ENCODE measurements at regions not wholly inside any gene's neighbourhood (a gene's known extent, or its start where the extent isn't known, plus 50 kb on each side); places are given as distances from the start of the nearest gene placed in this dataset.
A peak's percentile ranks its signal among the peaks of the same experiment; 100 is the strongest.

- H3K9me3 Mint-ChIP-seq, result no peaks in the 10 kb centered on the region
- ATAC-seq, result no peak
- DNase-seq, result no peak
- H3K27me3 Mint-ChIP-seq, result no peaks in the 10 kb centered on the region
- no peak overlapping the region for H3K4me3 Mint-ChIP-seq
- H3K4me1 Mint-ChIP-seq, result no peaks in the 10 kb centered on the region
- no peak overlapping the region for H3K27ac Mint-ChIP-seq
Observed at GRCh38 chr3:67898916-67899315, 244.5 kb upstream of the SUCLG2 start.

GRCh38 chr3:67897351-67898336 lies 243.2 kb upstream of the SUCLG2 start:
- Mint-ChIP-seq H3K4me1 (no peaks in the 10 kb centered on the region), H3K27ac (peak overlapping the region in 1 of 2 donors; percentile 38), H3K4me3 (no peak overlapping the region), H3K9me3 (no peaks in the 10 kb centered on the region), H3K27me3 (no peaks in the 10 kb centered on the region)
- DNase-seq, result no peak
- ATAC-seq, result no peak

- no peak overlapping the region for H3K27ac Mint-ChIP-seq
- no peak for ATAC-seq
- no peaks in the 10 kb centered on the region for H3K4me1 Mint-ChIP-seq
- peaks cover 0 to 6% of the 10 kb centered on the region in 2 donors for H3K9me3 Mint-ChIP-seq
- no peak for DNase-seq
- H3K4me3 Mint-ChIP-seq, result no peak overlapping the region
- H3K27me3 Mint-ChIP-seq, result no peaks in the 10 kb centered on the region
Observed at GRCh38 chr3:67896130-67896529, 241.7 kb upstream of the SUCLG2 start.

- DNase-seq (no peak), ATAC-seq (no peak)
- no peak overlapping the region for H3K27ac Mint-ChIP-seq
- no peaks in the 10 kb centered on the region for H3K4me1 Mint-ChIP-seq
- H3K9me3 Mint-ChIP-seq, result peaks cover 10 to 17% of the 10 kb centered on the region in 2 donors
- H3K4me3 Mint-ChIP-seq, result no peak overlapping the region
- no peaks in the 10 kb centered on the region for H3K27me3 Mint-ChIP-seq
Observed at GRCh38 chr3:67894510-67894909, 240.1 kb upstream of the SUCLG2 start.

GRCh38 chr3:67884345-67884744 lies 229.9 kb upstream of the SUCLG2 start:
- Mint-ChIP-seq H3K4me1 (no peaks in the 10 kb centered on the region), H3K27me3 (no peaks in the 10 kb centered on the region), H3K27ac (no peak overlapping the region), H3K4me3 (no peak overlapping the region), H3K9me3 (peaks cover 3 to 8% of the 10 kb centered on the region in 2 donors)
- DNase-seq (no peak), ATAC-seq (no peak)

- Mint-ChIP-seq H3K27me3 (no peaks in the 10 kb centered on the region), H3K4me1 (no peaks in the 10 kb centered on the region), H3K9me3 (peaks cover 3 to 8% of the 10 kb centered on the region in 2 donors), H3K27ac (no peak overlapping the region), H3K4me3 (no peak overlapping the region)
- DNase-seq (no peak), ATAC-seq (no peak)
Observed at GRCh38 chr3:67883766-67884165, 229.4 kb upstream of the SUCLG2 start.

- DNase-seq, result no peak
- Mint-ChIP-seq H3K9me3 (peaks cover 3 to 6% of the 10 kb centered on the region in 2 donors), H3K4me3 (no peak overlapping the region), H3K27me3 (no peaks in the 10 kb centered on the region), H3K4me1 (no peaks in the 10 kb centered on the region), H3K27ac (no peak overlapping the region)
- no peak for ATAC-seq
Observed at GRCh38 chr3:67882981-67883380, 228.6 kb upstream of the SUCLG2 start.

GRCh38 chr3:67876261-67876660 lies 221.8 kb upstream of the SUCLG2 start:
- H3K4me1 Mint-ChIP-seq, result no peaks in the 10 kb centered on the region
- H3K4me3 Mint-ChIP-seq, result no peak overlapping the region
- ATAC-seq (no peak), DNase-seq (no peak)
- H3K27ac Mint-ChIP-seq, result no peak overlapping the region
- no peaks in the 10 kb centered on the region for H3K27me3 Mint-ChIP-seq
- no peaks in the 10 kb centered on the region for H3K9me3 Mint-ChIP-seq

GRCh38 chr3:67875858-67876257 lies 221.4 kb upstream of the SUCLG2 start:
- Mint-ChIP-seq H3K27ac (no peak overlapping the region), H3K4me1 (no peaks in the 10 kb centered on the region), H3K4me3 (no peak overlapping the region), H3K27me3 (no peaks in the 10 kb centered on the region), H3K9me3 (no peaks in the 10 kb centered on the region)
- ATAC-seq (no peak), DNase-seq (no peak)

- DNase-seq, result no peak
- no peak for ATAC-seq
- no peak overlapping the region for H3K4me3 Mint-ChIP-seq
- no peak overlapping the region for H3K27ac Mint-ChIP-seq
- H3K27me3 Mint-ChIP-seq, result no peaks in the 10 kb centered on the region
- H3K9me3 Mint-ChIP-seq, result no peaks in the 10 kb centered on the region
- no peaks in the 10 kb centered on the region for H3K4me1 Mint-ChIP-seq
Observed at GRCh38 chr3:67875338-67875737, 220.9 kb upstream of the SUCLG2 start.

GRCh38 chr3:67870477-67870876 lies 216.1 kb upstream of the SUCLG2 start:
- H3K9me3 Mint-ChIP-seq, result no peaks in the 10 kb centered on the region

GRCh38 chr3:67866571-67866970 lies 212.2 kb upstream of the SUCLG2 start:
- Mint-ChIP-seq H3K27me3 (no peaks in the 10 kb centered on the region), H3K9me3 (no peaks in the 10 kb centered on the region), H3K4me3 (no peak overlapping the region), H3K4me1 (no peaks in the 10 kb centered on the region), H3K27ac (no peak overlapping the region)
- DNase-seq (no peak), ATAC-seq (no peak)

More at GRCh38 chr3:67870477-67870876, 216.1 kb upstream of the SUCLG2 start:
- Mint-ChIP-seq H3K27me3 (no peaks in the 10 kb centered on the region), H3K27ac (no peak overlapping the region), H3K4me3 (no peak overlapping the region), H3K4me1 (no peaks in the 10 kb centered on the region)
- no peak for DNase-seq
- no peak for ATAC-seq

- DNase-seq, result no peak
- no peak overlapping the region for H3K27ac Mint-ChIP-seq
- no peak for ATAC-seq
- no peak overlapping the region for H3K4me3 Mint-ChIP-seq
- no peaks in the 10 kb centered on the region for H3K27me3 Mint-ChIP-seq
- no peaks in the 10 kb centered on the region for H3K4me1 Mint-ChIP-seq
- peaks cover 7 to 8% of the 10 kb centered on the region in 2 donors for H3K9me3 Mint-ChIP-seq
Observed at GRCh38 chr3:67864587-67865183, 210.3 kb upstream of the SUCLG2 start.

GRCh38 chr3:67863869-67864268 lies 209.5 kb upstream of the SUCLG2 start:
- ATAC-seq (no peak), DNase-seq (no peak)
- H3K9me3 Mint-ChIP-seq, result peaks cover 7 to 11% of the 10 kb centered on the region in 2 donors
- H3K4me1 Mint-ChIP-seq, result no peaks in the 10 kb centered on the region
- no peak overlapping the region for H3K27ac Mint-ChIP-seq
- no peak overlapping the region for H3K4me3 Mint-ChIP-seq
- H3K27me3 Mint-ChIP-seq, result no peaks in the 10 kb centered on the region

- ATAC-seq (no peak), DNase-seq (no peak)
- H3K9me3 Mint-ChIP-seq, result peaks cover 7 to 11% of the 10 kb centered on the region in 2 donors
- H3K27ac Mint-ChIP-seq, result no peak overlapping the region
- H3K27me3 Mint-ChIP-seq, result no peaks in the 10 kb centered on the region
- peaks cover 7% of the 10 kb centered on the region for H3K4me1 Mint-ChIP-seq
- H3K4me3 Mint-ChIP-seq, result no peak overlapping the region
Observed at GRCh38 chr3:67860429-67860828, 206.0 kb upstream of the SUCLG2 start.

GRCh38 chr3:67858492-67858891 lies 204.1 kb upstream of the SUCLG2 start:
- DNase-seq (no peak), ATAC-seq (no peak)
- Mint-ChIP-seq H3K27me3 (no peaks in the 10 kb centered on the region), H3K4me3 (no peak overlapping the region), H3K4me1 (peaks cover 7% of the 10 kb centered on the region), H3K9me3 (peaks cover 7 to 11% of the 10 kb centered on the region in 2 donors), H3K27ac (no peak overlapping the region)
